COLO668 (cell line): ENCODE measurements at regions not wholly inside any gene's neighbourhood (a gene's known extent, or its start where the extent isn't known, plus 50 kb on each side); places are given as distances from the start of the nearest gene placed in this dataset.

Experiments
- DNase-seq: peaks from one replicate; lab custom pipeline; 2025; ENCODE audit not compliant: unreplicated experiment; lab: John Stamatoyannopoulos, UW

- DNase-seq = no peak
Measured at GRCh38 chr7:17123020-17123419, 175.4 kb upstream of the AHR start.

- DNase-seq = no peak
Measured at GRCh38 chr7:17126413-17127268, 171.8 kb upstream of the AHR start.

- DNase-seq = no peak
Measured at GRCh38 chr7:17129218-17129617, 169.2 kb upstream of the AHR start.

- peak; percentile 35 for DNase-seq
Measured at GRCh38 chr7:17130281-17131059, 168.0 kb upstream of the AHR start.

GRCh38 chr7:17131060-17131345 is 167.4 kb upstream of the AHR start:
- no peak for DNase-seq

GRCh38 chr7:17131983-17132655 is 166.3 kb upstream of the AHR start:
- DNase-seq = no peak

- DNase-seq = peak; percentile 40
Measured at GRCh38 chr7:17132726-17133125, 165.7 kb upstream of the AHR start.

GRCh38 chr7:17133977-17134376 is 164.5 kb upstream of the AHR start:
- no peak for DNase-seq

GRCh38 chr7:17134786-17135185 is 163.7 kb upstream of the AHR start:
- no peak for DNase-seq

- no peak for DNase-seq
Measured at GRCh38 chr7:17136126-17136525, 162.3 kb upstream of the AHR start.

- no peak for DNase-seq
Measured at GRCh38 chr7:17139081-17139480, 159.4 kb upstream of the AHR start.

- no peak for DNase-seq
Measured at GRCh38 chr7:17140406-17140805, 158.0 kb upstream of the AHR start.

GRCh38 chr7:17142831-17143541 is 155.5 kb upstream of the AHR start:
- no peak for DNase-seq

- DNase-seq = no peak
Measured at GRCh38 chr7:17144322-17144721, 154.1 kb upstream of the AHR start.

- no peak for DNase-seq
Measured at GRCh38 chr7:17146621-17147020, 151.8 kb upstream of the AHR start.

GRCh38 chr7:17147409-17147808 is 151.0 kb upstream of the AHR start:
- DNase-seq = no peak

- DNase-seq = no peak
Measured at GRCh38 chr7:17150018-17150417, 148.4 kb upstream of the AHR start.

GRCh38 chr7:17152721-17153120 is 145.7 kb upstream of the AHR start:
- no peak for DNase-seq

- DNase-seq = no peak
Measured at GRCh38 chr7:17153536-17153935, 144.9 kb upstream of the AHR start.

- no peak for DNase-seq
Measured at GRCh38 chr7:17155529-17155928, 142.9 kb upstream of the AHR start.

GRCh38 chr7:17158261-17158660 is 140.2 kb upstream of the AHR start:
- DNase-seq = no peak
